ACC112 (cell line): ENCODE measurements at regions not wholly inside any gene's neighbourhood (a gene's known extent, or its start where the extent isn't known, plus 50 kb on each side); places are given as distances from the start of the nearest gene placed in this dataset.

Source experiments
- H2AFZ ChIP-seq: fragments of 200-600 bp; sonication (generic); one replicate; pipeline ENCODE4 v1.6.0; 2017; ENCODE audit warnings: antibody characterized with exemption, low read length; ENCODE audit not compliant: unreplicated experiment
- H3K27ac ChIP-seq: fragments of 200-600 bp; sonication (generic); 2 replicates; pipeline ENCODE4 v1.5.1; 2014; ENCODE audit warnings: low read depth, mild to moderate bottlenecking, antibody characterized with exemption, low read length, moderate library complexity
- H3K27me3 ChIP-seq: fragments of 200-600 bp; sonication (generic); 2 replicates; pipeline ENCODE4 v1.6.1; 2014; ENCODE audit warnings: mild to moderate bottlenecking, antibody characterized with exemption, low read length, moderate library complexity, mixed read lengths; ENCODE audit not compliant: insufficient read depth
- H3K36me3 ChIP-seq: fragments of 200-600 bp; sonication (generic); 2 replicates; pipeline ENCODE4 v1.6.1; 2016; ENCODE audit warnings: mild to moderate bottlenecking, antibody characterized with exemption, low read length, moderate library complexity, mixed read lengths; ENCODE audit not compliant: insufficient read depth
- H3K4me1 ChIP-seq: fragments of 200-600 bp; sonication (generic); one replicate; pipeline ENCODE4 v1.6.1; 2016; ENCODE audit warnings: low read length, mixed read lengths; ENCODE audit not compliant: insufficient read depth, unreplicated experiment, control insufficient read depth
- H3K4me3 ChIP-seq: fragments of 200-600 bp; sonication (generic); 2 replicates; pipeline ENCODE4 v1.5.1; 2014; ENCODE audit warnings: mild to moderate bottlenecking, low read depth, low read length
- H3K79me2 ChIP-seq: fragments of 200-600 bp; sonication (generic); one replicate; pipeline ENCODE4 v1.6.0; 2016; ENCODE audit warnings: low read length; ENCODE audit not compliant: control insufficient read depth, unreplicated experiment, insufficient read depth

GRCh38 chr1:238254935-238255334, 364.2 kb upstream of the ZP4 start:
- no peak overlapping the region for H3K4me3 ChIP-seq

GRCh38 chr1:238252033-238252802, 361.5 kb upstream of the ZP4 start:
- 0 out of 2 replicates have a peak overlapping the region, but pooled peaks have one; percentile 43 for H3K4me3 ChIP-seq
- no peaks in the 10 kb centered on the region for H3K4me1 ChIP-seq
- no peaks in the 10 kb centered on the region for H3K36me3 ChIP-seq
- no peaks in the 10 kb centered on the region for H3K27me3 ChIP-seq
- H2AFZ ChIP-seq = no peak overlapping the region
- H3K27ac ChIP-seq = no peak overlapping the region
- no peaks in the 10 kb centered on the region for H3K79me2 ChIP-seq

More at GRCh38 chr1:238254935-238255334, 364.2 kb upstream of the ZP4 start:
- no peaks in the 10 kb centered on the region for H3K79me2 ChIP-seq
- no peaks in the 10 kb centered on the region for H3K27me3 ChIP-seq
- H3K27ac ChIP-seq = no peak overlapping the region
- H2AFZ ChIP-seq = no peak overlapping the region
- H3K36me3 ChIP-seq = no peaks in the 10 kb centered on the region
- H3K4me1 ChIP-seq = no peaks in the 10 kb centered on the region

DNA sequence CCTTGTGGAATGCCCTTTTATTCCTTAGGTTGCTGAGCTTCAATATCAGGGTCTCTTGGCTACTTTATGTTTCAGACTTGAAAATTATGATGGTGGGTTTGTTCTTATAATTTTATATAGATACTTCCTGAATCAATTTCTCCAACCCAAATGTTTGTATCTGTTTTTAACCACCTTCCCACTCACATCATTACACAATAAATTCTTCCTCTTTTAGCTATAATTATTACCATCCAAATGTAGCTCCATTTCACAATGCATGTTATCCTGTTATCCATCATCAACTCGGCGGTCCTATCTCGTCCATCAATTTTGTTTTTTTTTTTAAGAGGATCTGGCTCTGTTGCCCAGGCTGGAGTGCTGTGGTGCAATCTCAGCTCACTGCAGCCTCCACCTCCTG, 357.6 kb upstream of the ZP4 start:
- no peaks in the 10 kb centered on the region for H3K27me3 ChIP-seq
- no peak overlapping the region for H3K4me3 ChIP-seq
- no peaks in the 10 kb centered on the region for H3K36me3 ChIP-seq
- no peak overlapping the region for H3K27ac ChIP-seq
- H2AFZ ChIP-seq = no peak overlapping the region
- H3K4me1 ChIP-seq = no peaks in the 10 kb centered on the region
- H3K79me2 ChIP-seq = no peaks in the 10 kb centered on the region

DNA sequence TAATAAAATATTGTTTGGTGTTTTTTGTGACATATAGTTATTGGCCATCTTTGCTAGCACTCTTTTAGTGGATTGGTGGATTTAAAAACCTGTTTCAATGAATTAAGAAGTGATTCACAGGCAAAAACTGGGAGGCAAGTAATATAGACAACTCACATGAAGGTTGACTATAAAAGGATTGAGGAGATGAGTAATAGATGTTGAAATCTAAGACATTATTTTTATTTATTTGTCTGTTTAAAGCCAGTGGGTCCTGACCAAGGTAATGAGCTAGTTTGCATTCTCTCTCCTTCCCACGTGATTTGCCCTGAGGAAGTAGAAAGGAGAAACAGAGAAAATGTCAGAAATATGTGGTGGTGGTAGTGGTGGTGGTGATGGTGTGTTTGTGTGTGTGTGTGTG, 351.5 kb upstream of the ZP4 start:
- Histone ChIP-seq H3K36me3 (no peaks in the 10 kb centered on the region), H3K4me3 (no peak overlapping the region), H3K27ac (no peak overlapping the region), H3K27me3 (no peaks in the 10 kb centered on the region), H2AFZ (no peak overlapping the region), H3K79me2 (no peaks in the 10 kb centered on the region), H3K4me1 (no peaks in the 10 kb centered on the region)

DNA sequence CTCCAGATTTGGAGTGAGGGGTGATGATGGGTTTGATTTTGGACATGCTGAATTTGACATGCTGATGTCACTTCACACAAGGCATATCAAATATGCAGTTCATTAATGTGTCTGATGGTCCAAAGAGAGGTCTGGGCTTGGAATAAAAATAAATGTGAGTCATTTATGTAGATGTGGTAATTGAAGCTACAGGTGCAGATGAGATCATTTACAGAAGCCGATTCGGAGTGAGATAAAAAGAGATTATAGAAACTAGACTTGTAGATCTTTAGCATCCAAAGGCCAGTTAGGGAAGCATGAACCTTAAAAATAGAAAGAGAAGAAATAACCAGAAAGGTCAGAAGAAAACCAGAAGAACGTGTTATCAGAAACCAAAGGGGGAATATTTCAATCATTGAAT, 350.9 kb upstream of the ZP4 start:
- H3K27ac ChIP-seq = no peak overlapping the region
- H3K79me2 ChIP-seq = no peaks in the 10 kb centered on the region
- H3K36me3 ChIP-seq = no peaks in the 10 kb centered on the region
- H3K4me3 ChIP-seq = no peak overlapping the region
- H3K4me1 ChIP-seq = no peaks in the 10 kb centered on the region
- H3K27me3 ChIP-seq = no peaks in the 10 kb centered on the region
- H2AFZ ChIP-seq = no peak overlapping the region

GRCh38 chr1:238239343-238239742, 348.6 kb upstream of the ZP4 start:
- H3K27me3 ChIP-seq = no peaks in the 10 kb centered on the region
- no peak overlapping the region for H3K27ac ChIP-seq
- no peaks in the 10 kb centered on the region for H3K4me1 ChIP-seq
- no peaks in the 10 kb centered on the region for H3K36me3 ChIP-seq
- H3K79me2 ChIP-seq = no peaks in the 10 kb centered on the region
- no peak overlapping the region for H3K4me3 ChIP-seq
- no peak overlapping the region for H2AFZ ChIP-seq

- Histone ChIP-seq H2AFZ (no peak overlapping the region), H3K36me3 (no peaks in the 10 kb centered on the region), H3K27ac (no peak overlapping the region), H3K27me3 (no peaks in the 10 kb centered on the region), H3K79me2 (no peaks in the 10 kb centered on the region), H3K4me1 (peaks cover 5% of the 10 kb centered on the region), H3K4me3 (no peak overlapping the region)
Observed at GRCh38 chr1:238233966-238234365, 343.2 kb upstream of the ZP4 start.

DNA sequence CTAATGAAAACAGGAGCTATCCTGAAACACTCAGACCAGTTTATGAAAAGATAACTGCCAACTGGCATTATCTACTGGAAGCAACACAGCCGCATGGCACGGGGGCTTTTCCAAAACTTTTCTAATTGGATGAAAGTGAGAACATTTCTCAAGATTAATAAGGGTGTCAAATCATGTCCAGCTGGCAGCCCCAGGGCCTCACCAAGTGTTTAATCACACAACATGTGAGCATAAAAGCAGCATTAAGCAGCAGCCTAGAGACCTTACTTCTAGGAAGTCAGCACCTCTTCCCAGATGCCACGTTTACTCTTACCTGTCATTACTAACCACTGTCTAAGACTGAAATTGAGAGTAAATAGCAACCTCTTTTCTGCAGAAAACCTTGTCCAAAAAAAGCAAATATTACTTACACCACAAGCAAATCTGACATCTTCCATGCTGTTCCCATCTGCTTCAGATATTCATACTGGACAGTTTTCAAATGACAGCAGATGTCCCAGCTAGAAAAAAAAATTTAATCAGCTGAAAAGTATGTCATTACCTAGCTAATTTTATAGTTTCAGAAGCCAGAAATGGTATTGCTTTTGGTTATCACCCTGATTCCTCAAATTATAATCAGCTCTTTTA, 341.5 kb upstream of the ZP4 start:
- H2AFZ ChIP-seq = no peak overlapping the region
- peaks cover 5% of the 10 kb centered on the region for H3K4me1 ChIP-seq
- H3K4me3 ChIP-seq = no peak overlapping the region

GRCh38 chr1:238226810-238227209, 336.1 kb upstream of the ZP4 start:
- H3K27ac ChIP-seq = no peak overlapping the region
- H3K36me3 ChIP-seq = no peaks in the 10 kb centered on the region
- no peak overlapping the region for H2AFZ ChIP-seq
- no peaks in the 10 kb centered on the region for H3K27me3 ChIP-seq
- H3K4me3 ChIP-seq = no peak overlapping the region
- H3K79me2 ChIP-seq = no peaks in the 10 kb centered on the region
- H3K4me1 ChIP-seq = peaks cover 7% of the 10 kb centered on the region

More for the DNA sequence above, 341.5 kb upstream of the ZP4 start:
- no peak overlapping the region for H3K27ac ChIP-seq
- no peaks in the 10 kb centered on the region for H3K79me2 ChIP-seq
- H3K27me3 ChIP-seq = no peaks in the 10 kb centered on the region
- no peaks in the 10 kb centered on the region for H3K36me3 ChIP-seq

DNA sequence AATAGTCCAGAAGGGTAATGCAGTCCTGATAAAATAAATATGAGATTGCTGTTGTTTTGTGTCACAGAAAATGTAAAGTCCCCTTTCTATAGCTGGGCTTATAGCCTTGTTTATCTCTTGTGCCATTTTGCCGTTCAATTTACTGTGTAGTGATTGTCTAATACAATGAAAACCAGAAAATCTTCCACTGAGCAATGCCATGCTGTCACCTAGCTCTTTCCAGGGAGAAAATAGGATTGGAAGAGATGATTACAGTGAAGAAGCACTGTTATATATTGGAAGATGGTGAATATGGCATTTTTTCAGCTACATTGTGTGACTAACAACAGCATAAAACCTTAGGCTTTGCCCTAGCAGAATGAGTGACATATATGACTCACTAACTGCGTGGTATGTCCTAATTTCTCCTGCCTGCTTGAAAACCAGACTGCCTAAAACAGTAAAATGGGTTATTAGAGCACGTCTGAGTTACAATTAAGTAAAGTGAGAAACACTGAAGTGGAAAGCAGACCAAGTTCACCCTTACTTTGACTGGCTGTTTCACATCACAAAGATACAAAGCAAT, 332.4 kb upstream of the ZP4 start:
- Histone ChIP-seq H3K36me3 (no peaks in the 10 kb centered on the region), H3K4me3 (no peak overlapping the region), H3K79me2 (no peaks in the 10 kb centered on the region), H2AFZ (peak overlapping the region; percentile 25), H3K4me1 (peaks cover 7% of the 10 kb centered on the region), H3K27me3 (no peaks in the 10 kb centered on the region), H3K27ac (no peak overlapping the region)

DNA sequence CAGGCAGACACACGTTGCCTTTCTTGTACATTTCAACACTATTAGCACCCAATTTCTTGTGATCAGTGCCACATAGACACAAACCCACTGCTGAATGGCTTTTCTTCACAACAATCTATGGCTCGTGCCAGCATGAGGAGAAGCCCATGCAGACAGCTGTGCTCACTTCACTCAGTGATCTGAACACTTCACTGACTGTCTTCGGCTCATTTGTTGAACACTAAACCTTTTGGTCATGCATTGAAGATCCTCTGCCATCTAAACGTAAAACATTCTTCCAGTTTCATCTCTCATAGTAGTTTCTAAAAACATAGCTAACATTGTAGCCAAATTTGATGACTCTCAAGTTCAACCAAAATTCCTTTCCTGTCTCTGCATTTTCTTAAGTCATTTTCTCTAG, 331.0 kb upstream of the ZP4 start:
- Histone ChIP-seq H3K79me2 (no peaks in the 10 kb centered on the region), H3K4me1 (peaks cover 7% of the 10 kb centered on the region), H2AFZ (no peak overlapping the region), H3K27me3 (no peaks in the 10 kb centered on the region), H3K4me3 (no peak overlapping the region), H3K36me3 (no peaks in the 10 kb centered on the region), H3K27ac (no peak overlapping the region)
